COLO668 (cell line): ENCODE measurements at regions not wholly inside any gene's neighbourhood (a gene's known extent, or its start where the extent isn't known, plus 50 kb on each side); places are given as distances from the start of the nearest gene placed in this dataset.

Source experiments
- DNase-seq: peaks from one replicate; lab custom pipeline; 2025; ENCODE audit not compliant: unreplicated experiment; lab: John Stamatoyannopoulos, UW

DNA sequence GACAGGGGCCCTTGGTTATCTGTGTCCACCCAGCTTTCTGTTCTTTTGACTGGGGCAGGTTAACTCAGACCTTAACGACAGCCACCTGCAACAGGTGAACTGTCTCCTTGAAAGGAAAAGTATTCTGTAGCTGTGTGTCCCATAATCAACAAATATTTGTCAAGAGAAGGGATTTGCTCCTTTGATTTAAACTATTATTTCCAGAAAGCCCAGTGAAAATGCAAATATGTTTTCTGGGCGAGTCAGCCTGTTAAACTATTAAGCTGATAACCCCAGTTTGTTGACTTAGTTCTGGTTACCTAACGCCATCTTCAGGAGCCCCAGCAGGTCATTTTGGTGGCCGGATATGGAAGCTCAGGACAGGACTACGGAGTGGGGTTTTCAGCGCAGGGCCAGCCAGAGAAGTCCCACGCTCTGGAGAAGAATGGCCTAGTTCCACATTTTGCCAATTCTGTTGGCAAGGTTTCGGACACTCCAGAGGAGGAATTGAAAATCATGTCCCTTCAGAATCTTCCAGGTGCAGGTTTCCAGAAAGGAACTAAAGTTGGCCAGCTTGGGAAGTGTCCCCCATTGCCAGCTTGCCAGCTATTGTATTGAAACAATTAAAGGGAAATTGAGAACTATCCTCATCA is 54.5 kb downstream of the ADRA2A start:
- peak; percentile 11 for DNase-seq

DNA sequence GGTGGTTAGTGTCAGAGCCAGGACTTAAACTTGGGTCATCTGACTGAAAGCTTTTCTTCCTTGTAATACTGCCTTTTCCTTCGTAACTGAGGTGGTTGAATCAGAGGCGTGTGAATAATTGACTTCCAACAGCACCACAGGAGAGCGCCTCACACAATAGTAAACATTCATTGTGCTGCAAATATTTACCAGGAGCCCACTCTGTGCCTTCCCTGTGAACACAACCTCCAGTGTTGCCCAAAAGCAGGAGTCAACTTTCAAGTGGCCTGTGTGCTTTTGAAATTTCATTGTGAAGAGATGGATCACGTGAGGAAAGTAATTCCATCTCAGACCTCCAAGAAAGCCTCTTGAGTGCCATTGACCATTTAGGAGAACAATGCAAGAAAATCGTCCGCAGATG is 60.2 kb downstream of the ADRA2A start:
- peak; percentile 6 for DNase-seq

DNA sequence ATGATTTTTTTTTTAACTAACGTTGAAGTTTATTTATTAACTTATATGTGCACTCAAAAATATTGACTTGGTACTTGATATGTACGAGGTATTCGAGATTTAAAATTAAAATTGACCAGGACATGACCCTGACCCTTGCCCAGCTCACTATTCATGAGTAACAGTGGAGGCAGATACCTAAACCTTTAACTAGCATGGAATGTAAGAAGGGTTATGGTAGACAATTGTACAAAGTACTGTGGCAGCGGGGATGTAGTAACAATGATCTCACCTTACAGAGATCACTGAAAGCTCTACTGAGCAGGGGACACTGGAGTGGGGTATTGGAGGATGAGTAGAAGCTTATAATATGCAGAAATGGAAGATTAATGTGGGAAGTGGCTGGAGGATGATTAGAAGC is 60.8 kb downstream of the ADRA2A start:
- DNase-seq = no peak

DNA sequence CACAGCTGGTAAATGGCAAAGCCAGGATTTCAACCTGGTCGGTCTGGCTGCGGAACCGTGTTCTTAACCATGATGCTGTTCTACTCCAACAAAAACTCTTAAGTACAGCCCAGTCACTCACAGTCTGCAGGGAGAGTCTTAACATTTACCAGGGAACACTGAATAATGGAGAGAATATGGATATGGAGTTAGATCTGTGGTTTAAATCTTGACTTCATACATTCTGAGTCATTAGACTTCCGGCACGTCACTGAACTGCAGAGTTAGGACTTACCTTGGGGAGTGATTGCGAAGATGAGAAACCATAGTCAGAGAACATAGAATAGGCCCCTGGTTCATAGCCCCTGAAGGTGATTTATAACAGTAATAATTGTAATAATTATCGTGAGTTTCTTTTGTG is 61.7 kb downstream of the ADRA2A start:
- no peak for DNase-seq

- no peak for DNase-seq
These were observed 62.7 kb downstream of the ADRA2A start for GRCh38 chr10:111139567-111139966.

DNA sequence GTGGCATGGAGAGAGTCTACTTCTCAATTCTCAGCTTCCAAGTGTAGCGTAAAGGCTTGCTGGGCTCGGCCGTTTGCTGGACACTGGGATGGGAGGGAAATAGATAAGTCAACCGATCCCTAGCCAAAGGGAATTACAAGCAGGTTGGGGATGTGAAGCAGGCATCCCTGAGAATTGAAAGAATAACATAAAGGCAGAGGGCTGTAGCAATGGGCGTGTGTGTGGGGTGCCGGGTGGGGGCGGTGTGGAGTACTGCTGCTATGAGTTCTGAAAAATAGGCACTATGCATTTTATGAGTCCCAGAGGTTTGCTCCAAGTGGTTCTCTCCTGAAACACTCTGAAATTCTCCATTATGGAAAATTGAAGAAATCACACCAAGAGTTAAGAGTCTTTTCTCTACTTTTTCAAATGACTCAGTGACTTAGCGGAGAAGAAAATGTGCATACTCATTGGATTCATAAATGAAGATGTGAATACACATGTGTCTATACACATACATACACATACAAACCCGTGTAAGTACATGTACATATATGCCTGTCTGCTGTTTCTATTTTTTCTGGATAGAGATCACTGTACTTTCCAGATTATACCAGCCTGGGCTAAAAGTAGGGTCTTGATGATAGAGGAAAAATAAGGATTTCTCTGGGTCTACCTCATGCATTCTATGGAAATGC is 65.4 kb downstream of the ADRA2A start:
- DNase-seq = no peak

GRCh38 chr10:111146025-111146640 is 69.3 kb downstream of the ADRA2A start:
- no peak for DNase-seq

DNA sequence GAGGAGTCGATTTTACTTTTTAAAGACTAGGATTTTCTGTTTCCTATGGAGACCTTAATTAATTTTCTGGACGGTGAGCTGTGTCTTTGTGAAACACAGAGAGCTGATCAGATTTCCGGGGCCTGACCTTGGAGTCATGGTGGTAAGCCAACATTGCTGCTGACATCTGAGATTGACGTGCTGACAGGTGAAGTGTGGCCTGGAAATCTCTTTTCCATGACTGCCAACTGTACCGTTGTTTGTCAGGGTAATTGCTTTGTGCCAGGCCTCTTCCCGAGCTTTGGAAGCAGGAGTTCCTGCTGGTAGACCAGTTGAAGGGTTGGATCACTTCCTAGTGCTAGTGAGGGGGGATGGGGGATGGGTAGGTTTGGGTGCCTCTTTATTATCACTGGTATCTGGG is 71.2 kb downstream of the ADRA2A start:
- no peak for DNase-seq

DNA sequence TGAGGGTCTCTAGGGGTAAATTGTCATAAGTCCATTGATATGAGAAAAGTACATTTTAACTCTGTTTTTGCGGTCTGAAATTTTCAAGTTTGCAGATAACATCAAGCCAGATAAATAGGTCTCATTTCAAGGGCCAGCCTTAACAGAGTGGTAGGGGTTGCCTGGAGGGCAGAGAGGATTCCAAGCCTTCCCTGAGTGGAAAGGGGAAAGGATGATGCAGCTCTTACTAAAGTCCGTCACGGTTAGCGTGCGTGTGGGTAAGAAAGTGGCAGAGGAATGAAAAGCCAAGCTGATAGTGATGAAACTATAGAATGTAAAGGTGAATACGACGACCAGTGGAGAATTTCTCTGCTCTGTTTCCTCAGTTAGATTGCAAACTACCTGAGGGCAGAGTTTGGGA is 71.6 kb downstream of the ADRA2A start:
- DNase-seq = no peak

GRCh38 chr10:111150691-111151090 is 73.9 kb downstream of the ADRA2A start:
- no peak for DNase-seq

DNA sequence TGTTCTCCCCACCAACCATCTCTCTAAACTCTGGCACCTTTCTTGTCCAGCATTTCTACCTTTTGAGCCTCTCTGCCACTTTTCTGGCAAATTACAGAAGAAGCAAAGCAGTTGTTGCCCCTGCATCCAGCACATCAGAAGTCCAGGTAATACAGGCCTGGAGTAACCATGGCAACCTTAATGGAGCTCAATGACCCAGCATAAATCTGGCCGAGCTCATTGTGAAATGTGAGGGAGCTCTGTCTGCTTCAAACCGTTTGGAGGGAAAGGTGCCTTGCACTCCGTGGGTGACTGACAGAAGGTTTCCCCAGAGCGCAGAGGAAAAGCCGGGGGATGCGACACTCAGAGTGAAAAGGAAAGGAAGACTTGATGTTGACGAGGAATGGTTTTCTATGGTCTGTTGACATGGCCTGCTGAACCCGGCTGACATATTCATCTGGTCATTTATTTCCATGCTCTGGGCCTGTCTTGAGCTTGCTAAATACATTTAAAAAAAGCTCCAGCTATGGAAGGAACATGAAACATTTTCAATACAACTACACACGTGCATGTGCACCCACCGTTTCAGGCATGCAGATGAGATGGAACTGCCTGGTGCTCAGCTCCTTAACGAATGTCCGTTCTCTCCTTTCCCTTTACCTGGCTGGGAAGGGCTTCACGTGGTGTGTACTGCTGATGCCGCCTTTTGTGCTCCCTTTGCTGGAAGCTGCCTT is 74.9 kb downstream of the ADRA2A start:
- DNase-seq = no peak

GRCh38 chr10:111156754-111157153 is 79.9 kb downstream of the ADRA2A start:
- no peak for DNase-seq

DNA sequence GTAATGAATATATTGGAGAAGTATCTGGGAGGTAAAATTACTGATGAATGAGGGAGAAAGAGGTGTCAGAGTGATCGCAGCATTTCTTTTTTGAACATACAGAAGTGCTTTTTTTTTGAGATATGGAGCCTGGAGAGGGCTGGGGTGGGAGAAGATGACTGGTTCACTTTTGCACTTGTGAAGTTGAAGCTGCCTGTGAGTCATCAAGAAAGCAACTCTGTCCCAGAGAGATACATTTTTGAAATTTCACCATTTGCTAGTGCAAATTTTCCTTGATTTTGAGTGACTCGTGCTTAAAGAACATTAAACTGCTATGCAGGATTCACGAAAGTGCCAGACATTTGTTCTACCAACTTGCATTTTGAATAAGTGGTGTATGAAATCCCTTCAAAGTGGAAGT is 81.8 kb downstream of the ADRA2A start:
- DNase-seq = no peak

DNA sequence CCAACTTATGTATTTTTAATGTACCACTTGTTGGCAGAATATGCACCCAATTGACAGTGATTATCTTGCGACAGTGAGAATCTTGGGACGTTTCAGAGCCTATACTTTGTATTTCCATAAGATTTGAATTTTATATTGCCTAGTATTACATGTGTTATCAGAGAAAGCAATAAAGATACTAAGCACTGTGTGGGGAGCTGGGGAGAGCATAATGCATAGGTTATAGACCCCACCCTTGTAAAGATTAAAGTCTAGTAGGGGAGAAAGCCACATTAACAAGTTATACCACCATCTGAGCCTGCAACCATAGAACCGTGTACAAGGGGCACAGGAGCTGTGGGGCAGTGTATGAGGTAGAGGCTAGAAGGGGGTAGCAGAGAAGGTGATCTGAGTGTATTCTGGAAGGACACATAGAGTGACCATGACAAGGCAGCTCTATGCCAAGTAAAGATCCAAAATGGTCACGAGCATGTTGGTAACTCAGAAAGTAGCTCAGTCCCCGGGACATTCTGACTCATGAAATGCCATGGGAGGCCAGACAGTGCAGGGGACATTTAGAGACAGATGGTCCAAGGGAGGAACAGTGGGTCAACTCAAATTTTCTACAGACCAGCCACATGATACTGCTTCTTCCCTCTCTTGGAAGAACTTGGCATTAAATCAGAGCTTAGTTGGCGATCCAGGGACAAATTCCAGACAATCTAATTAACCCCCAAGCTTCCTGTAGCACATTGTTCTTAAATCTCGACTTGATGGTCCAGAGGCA is 84.5 kb downstream of the ADRA2A start:
- DNase-seq = no peak

- DNase-seq = no peak
These were observed 94.4 kb downstream of the ADRA2A start for GRCh38 chr10:111171183-111171582.

GRCh38 chr10:111175787-111176186 is 99.0 kb downstream of the ADRA2A start:
- DNase-seq = no peak

GRCh38 chr10:111177379-111177778 is 100.5 kb downstream of the ADRA2A start:
- no peak for DNase-seq

GRCh38 chr10:111179514-111179913 is 102.7 kb downstream of the ADRA2A start:
- no peak for DNase-seq

GRCh38 chr10:111186358-111186757 is 109.5 kb downstream of the ADRA2A start:
- DNase-seq = no peak

- DNase-seq = no peak
These were observed 110.3 kb downstream of the ADRA2A start for GRCh38 chr10:111187096-111187495.

GRCh38 chr10:111199587-111199986 is 122.8 kb downstream of the ADRA2A start:
- DNase-seq = no peak
